HG03103 (cell line): ENCODE measurements at regions not wholly inside any gene's neighbourhood (a gene's known extent, or its start where the extent isn't known, plus 50 kb on each side); places are given as distances from the start of the nearest gene placed in this dataset.

ENCODE experiments used
- ATAC-seq: cut with Tn5 transposase; IDR thresholded peaks from one replicate; pipeline ENCODE4 v1.9.1; 2021; ENCODE audit warnings: low read depth; ENCODE audit not compliant: unreplicated experiment

- no peak for ATAC-seq
These were observed 981.8 kb downstream of the SLITRK1 start for GRCh38 chr13:82900453-82900852.

GRCh38 chr13:82898586-82898985 lies 983.7 kb downstream of the SLITRK1 start:
- no peak for ATAC-seq

- ATAC-seq = no peak
These were observed 1002.4 kb downstream of the SLITRK1 start for GRCh38 chr13:82879921-82880320.

- no peak for ATAC-seq
These were observed 1003.7 kb downstream of the SLITRK1 start for GRCh38 chr13:82878536-82878935.

- ATAC-seq = no peak
These were observed 1015.0 kb downstream of the SLITRK1 start for GRCh38 chr13:82867284-82867683.

GRCh38 chr13:82850644-82851043 lies 1031.6 kb downstream of the SLITRK1 start:
- no peak for ATAC-seq

GRCh38 chr13:82848766-82849165 lies 1033.5 kb downstream of the SLITRK1 start:
- no peak for ATAC-seq

- no peak for ATAC-seq
These were observed 1034.7 kb downstream of the SLITRK1 start for GRCh38 chr13:82847595-82847994.

- no peak for ATAC-seq
These were observed 1048.4 kb downstream of the SLITRK1 start for GRCh38 chr13:82833923-82834322.

- ATAC-seq = no peak
These were observed 1053.2 kb downstream of the SLITRK1 start for GRCh38 chr13:82829040-82829439.

GRCh38 chr13:82827724-82828123 lies 1054.5 kb downstream of the SLITRK1 start:
- no peak for ATAC-seq

- no peak for ATAC-seq
These were observed 1059.3 kb downstream of the SLITRK1 start for GRCh38 chr13:82822935-82823334.

GRCh38 chr13:82817133-82817532 lies 1065.1 kb downstream of the SLITRK1 start:
- no peak for ATAC-seq

- no peak for ATAC-seq
These were observed 1066.5 kb downstream of the SLITRK1 start for GRCh38 chr13:82815791-82816190.

- ATAC-seq = no peak
These were observed 1078.9 kb downstream of the SLITRK1 start for GRCh38 chr13:82803341-82803740.

GRCh38 chr13:82802528-82802927 lies 1079.7 kb downstream of the SLITRK1 start:
- ATAC-seq = no peak

- ATAC-seq = no peak
These were observed 1081.9 kb downstream of the SLITRK1 start for GRCh38 chr13:82800391-82800790.

- ATAC-seq = no peak
These were observed 1084.4 kb downstream of the SLITRK1 start for GRCh38 chr13:82797876-82798275.

- ATAC-seq = no peak
These were observed 1091.2 kb downstream of the SLITRK1 start for GRCh38 chr13:82791035-82791434.

GRCh38 chr13:82772816-82773215 lies 1109.5 kb downstream of the SLITRK1 start:
- no peak for ATAC-seq

- no peak for ATAC-seq
These were observed 1115.4 kb downstream of the SLITRK1 start for GRCh38 chr13:82766732-82767321.

- ATAC-seq = no peak
These were observed 1124.2 kb downstream of the SLITRK1 start for GRCh38 chr13:82758044-82758443.

- ATAC-seq = no peak
These were observed 1131.1 kb downstream of the SLITRK1 start for GRCh38 chr13:82751206-82751605.
